K562 (cell line): ENCODE measurements at regions not wholly inside any gene's neighbourhood (a gene's known extent, or its start where the extent isn't known, plus 50 kb on each side); places are given as distances from the start of the nearest gene placed in this dataset.

ENCODE experiments used
- ATAC-seq: fragments of 200-7000 bp; cut with Tn5 transposase; 3 replicates; pipeline ENCODE4 v1.9.1; 2020; ENCODE audit warnings: moderate library complexity
- BruUV-seq: library from RNA; stranded (reverse); fragments of 400-500 nt; replicated peaks from 2 replicates; lab custom pipeline; 2021; lab: Mats Ljungman, UMichigan
- CTCF ChIA-PET: fragments of 300-600 bp; formaldehyde crosslinking; extraction: SDS; loops from one replicate; lab custom pipeline; 2021; ENCODE audit warnings: low intra/inter-chr PET ratio; lab: Yijun Ruan, JAX
- POLR2A ChIA-PET: fragments of 300-600, 350-650 bp; sonication (Branson Sonifier 250); formaldehyde crosslinking; extraction: SDS; loops from one replicate; lab custom pipeline; 2021; ENCODE audit warnings: antibody characterized with exemption, inconsistent platforms; lab: Yijun Ruan, JAX
- DNase-seq, 4 experiments: peaks; one replicate each; pipeline versions ENCODE4 v3.0.0 to v3.0.0-alpha.2; 2011 to 2018; ENCODE audit warnings: low spot score in 3 of 4, mixed read lengths in 3 of 4; ENCODE audit errors: extremely low read depth in 1 of 4
- FAIRE-seq: peaks from 2 replicates; lab custom pipeline; 2011; peaks lifted over from hg19 to GRCh38; lab: Jason Lieb, UNC
- H2AFZ ChIP-seq: 2 replicates; pipeline ENCODE4 v1.6.0; 2011; ENCODE audit warnings: low read depth, low read length, control low read depth, inconsistent platforms
- H3K27ac ChIP-seq: fragments of 200-600 bp; 3 replicates; pipeline ENCODE4 v1.8.0; 2011; ENCODE audit warnings: low read depth, mild to moderate bottlenecking, control low read depth, inconsistent platforms, low read length, moderate library complexity, mixed read lengths; ENCODE audit errors: extremely low read depth
- H3K27me3 ChIP-seq, 2 experiments: fragments of 300-600 bp in 1 of 2; 2 replicates in 1 of 2; 3 replicates in 1 of 2; pipeline versions ENCODE4 v1.6.0 to v1.8.0; 2011; ENCODE audit warnings: inconsistent platforms in 2 of 2, low read length in 2 of 2, mild to moderate bottlenecking in 1 of 2, mixed read lengths in 1 of 2, moderate library complexity in 1 of 2; ENCODE audit not compliant: control insufficient read depth in 2 of 2, insufficient read depth in 2 of 2
- H3K36me3 ChIP-seq: fragments of 300-600 bp; 3 replicates; pipeline ENCODE4 v1.8.0; 2011; ENCODE audit warnings: mild to moderate bottlenecking, low read length, inconsistent platforms; ENCODE audit not compliant: control insufficient read depth, insufficient read depth
- H3K4me1 ChIP-seq, 2 experiments: fragments of 200-600 bp in 1 of 2; replicated peaks in 1 of 2; 2 replicates in 1 of 2; 3 replicates in 1 of 2; pipeline versions ENCODE4 v1.5.1 to v1.8.0; 2011; ENCODE audit warnings: inconsistent platforms in 2 of 2, low read length in 2 of 2, mild to moderate bottlenecking in 1 of 2, mixed read lengths in 1 of 2, moderate library complexity in 1 of 2; ENCODE audit not compliant: control insufficient read depth in 2 of 2, insufficient read depth in 2 of 2
- H3K4me2 ChIP-seq: 2 replicates; pipeline ENCODE4 v1.6.1; 2011; ENCODE audit warnings: low read length, control low read depth, inconsistent platforms, mixed read lengths; ENCODE audit not compliant: insufficient read depth
- H3K4me3 ChIP-seq: fragments of 200-600 bp; sonication (generic), shearing (Covaris generic); 2 replicates; pipeline ENCODE4 v1.5.1; 2016; ENCODE audit warnings: control low read depth, inconsistent platforms
- H3K79me2 ChIP-seq: fragments of 200-600 bp; 3 replicates; pipeline ENCODE4 v1.8.0; 2011; ENCODE audit warnings: low read length, inconsistent platforms; ENCODE audit not compliant: control insufficient read depth, insufficient read depth
- H3K9ac ChIP-seq, 2 experiments: 2 replicates each; pipeline versions ENCODE4 v1.6.0 to v1.6.1; 2011; ENCODE audit warnings: low read depth in 2 of 2, low read length in 2 of 2, control low read depth in 1 of 2, inconsistent platforms in 1 of 2, mild to moderate bottlenecking in 1 of 2, mixed read lengths in 1 of 2; ENCODE audit not compliant: insufficient read depth in 1 of 2
- H3K9me1 ChIP-seq: one replicate; pipeline ENCODE4 v1.6.0; 2011; ENCODE audit warnings: inconsistent platforms, mild to moderate bottlenecking, low read length, moderate library complexity; ENCODE audit not compliant: control insufficient read depth, insufficient read depth
- H3K9me3 ChIP-seq: replicated peaks from 2 replicates; pipeline ENCODE4 v1.5.1; 2011; ENCODE audit warnings: low read depth, low read length, inconsistent platforms; ENCODE audit not compliant: control insufficient read depth, insufficient read depth
- H4K20me1 ChIP-seq: replicated peaks from 2 replicates; pipeline ENCODE4 v1.6.1; 2011; ENCODE audit warnings: low read length, inconsistent platforms, mixed read lengths; ENCODE audit not compliant: control insufficient read depth, insufficient read depth
- BMI1 ChIP-seq: fragments of 150-350 bp; IDR thresholded peaks from 2 replicates; pipeline ENCODE4 v1.6.1; 2014; ENCODE audit warnings: low read length
- HDAC8 ChIP-seq: fragments of 450-650 bp; IDR thresholded peaks from 2 replicates; pipeline ENCODE4 v1.6.1; 2016; ENCODE audit warnings: mild to moderate bottlenecking, missing genetic modification characterization, moderate library complexity, missing compliant biosample characterization
- JUN ChIP-seq, 2 experiments: sonication (generic) in 1 of 2; formaldehyde crosslinking in 1 of 2; IDR thresholded peaks; 2 replicates each; pipeline versions ENCODE4 v1.6.1 to v1.8.0; 2012 to 2022; ENCODE audit warnings: borderline replicate concordance in 2 of 2, mild to moderate bottlenecking in 2 of 2, improper control_type of control experiment in 1 of 2, low read depth in 1 of 2, low read length in 1 of 2, missing genetic modification reagents in 1 of 2
- TAL1 ChIP-seq: fragments of 450-650 bp; IDR thresholded peaks from 2 replicates; pipeline ENCODE4 v1.6.1; 2016; ENCODE audit warnings: mild to moderate bottlenecking
- ZBED1 ChIP-seq: IDR thresholded peaks from 2 replicates; pipeline ENCODE4 v1.6.1; 2014
- WGBS: fragments of 100-300 bp; shearing (Covaris generic); methylation state at CpG from one replicate; pipeline ENCODE4 v1.1.6; 2016; ENCODE audit warnings: low coverage, mixed read lengths; ENCODE audit not compliant: insufficient coverage; ENCODE audit errors: missing lambda C conversion rate; 5-methylcytosine and 5-hydroxymethylcytosine counted together
- in situ Hi-C: fragments of 300-500 bp; cut with MboI; formaldehyde crosslinking; loops from 4 replicates; pipeline ENCODE4 v1.15.0; 2018; ENCODE audit warnings: inconsistent platforms, mixed read lengths
- intact Hi-C: fragments of 100-400 bp; cut with micrococcal nuclease; formaldehyde crosslinking; loops from 2 replicates; pipeline ENCODE4 v1.14.2; 2022
- TF ChIP-seq, protein P1 (sequence below): fragments of 200-600 bp; sonication (generic); IDR thresholded peaks from one replicate; pipeline ENCODE4 v1.6.1; 2012; ENCODE audit warnings: mild to moderate bottlenecking, low read depth, low read length, inconsistent platforms
- TF ChIP-seq, protein P2 (sequence below): fragments of 250-450 bp; sonication (Bioruptor Pico); IDR thresholded peaks from 2 replicates; pipeline ENCODE4 v1.5.0; 2021

DNA sequence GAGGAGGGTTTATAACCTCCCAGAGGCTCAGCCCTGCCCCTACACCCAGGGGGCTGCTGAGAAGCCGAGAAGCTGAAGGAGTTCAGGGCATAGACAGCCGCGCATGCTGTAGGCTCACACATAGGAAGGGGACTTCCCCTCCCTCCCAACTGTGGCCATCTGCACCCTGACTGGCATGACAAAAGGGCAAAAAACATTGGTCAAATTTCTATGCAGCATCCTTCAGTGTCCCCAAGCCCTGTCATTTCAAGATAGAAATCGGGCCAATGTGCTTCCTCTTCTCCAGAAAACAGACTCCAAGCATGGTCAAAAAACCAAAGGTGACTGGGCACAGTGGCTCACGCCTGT is 55.9 kb upstream of the MYL10 start:
- in situ Hi-C loops: no loop called here

More for the DNA sequence above, 55.9 kb upstream of the MYL10 start:
- peaks cover 0 to 8% of the 10 kb centered on the region in 2 experiments; a peak in 1 of 5 replicates for H3K27me3 ChIP-seq
- 2% methylated on average over 5 of the region's 5 CpGs for WGBS
- TF ChIP-seq HDAC8 (tag) (no peak), ZBED1 (no peak), TAL1 (no peak), JUN (IDR thresholded peaks at IDR 0.05; ENCODE audit: borderline replicate concordance, low read depth, low read length) (no peak), JUN (CRISPR knock-in tag; IDR thresholded peaks at IDR 0.05; ENCODE audit: borderline replicate concordance) (no peak), BMI1 (no peak)
- TF ChIP-seq, protein P1, sequence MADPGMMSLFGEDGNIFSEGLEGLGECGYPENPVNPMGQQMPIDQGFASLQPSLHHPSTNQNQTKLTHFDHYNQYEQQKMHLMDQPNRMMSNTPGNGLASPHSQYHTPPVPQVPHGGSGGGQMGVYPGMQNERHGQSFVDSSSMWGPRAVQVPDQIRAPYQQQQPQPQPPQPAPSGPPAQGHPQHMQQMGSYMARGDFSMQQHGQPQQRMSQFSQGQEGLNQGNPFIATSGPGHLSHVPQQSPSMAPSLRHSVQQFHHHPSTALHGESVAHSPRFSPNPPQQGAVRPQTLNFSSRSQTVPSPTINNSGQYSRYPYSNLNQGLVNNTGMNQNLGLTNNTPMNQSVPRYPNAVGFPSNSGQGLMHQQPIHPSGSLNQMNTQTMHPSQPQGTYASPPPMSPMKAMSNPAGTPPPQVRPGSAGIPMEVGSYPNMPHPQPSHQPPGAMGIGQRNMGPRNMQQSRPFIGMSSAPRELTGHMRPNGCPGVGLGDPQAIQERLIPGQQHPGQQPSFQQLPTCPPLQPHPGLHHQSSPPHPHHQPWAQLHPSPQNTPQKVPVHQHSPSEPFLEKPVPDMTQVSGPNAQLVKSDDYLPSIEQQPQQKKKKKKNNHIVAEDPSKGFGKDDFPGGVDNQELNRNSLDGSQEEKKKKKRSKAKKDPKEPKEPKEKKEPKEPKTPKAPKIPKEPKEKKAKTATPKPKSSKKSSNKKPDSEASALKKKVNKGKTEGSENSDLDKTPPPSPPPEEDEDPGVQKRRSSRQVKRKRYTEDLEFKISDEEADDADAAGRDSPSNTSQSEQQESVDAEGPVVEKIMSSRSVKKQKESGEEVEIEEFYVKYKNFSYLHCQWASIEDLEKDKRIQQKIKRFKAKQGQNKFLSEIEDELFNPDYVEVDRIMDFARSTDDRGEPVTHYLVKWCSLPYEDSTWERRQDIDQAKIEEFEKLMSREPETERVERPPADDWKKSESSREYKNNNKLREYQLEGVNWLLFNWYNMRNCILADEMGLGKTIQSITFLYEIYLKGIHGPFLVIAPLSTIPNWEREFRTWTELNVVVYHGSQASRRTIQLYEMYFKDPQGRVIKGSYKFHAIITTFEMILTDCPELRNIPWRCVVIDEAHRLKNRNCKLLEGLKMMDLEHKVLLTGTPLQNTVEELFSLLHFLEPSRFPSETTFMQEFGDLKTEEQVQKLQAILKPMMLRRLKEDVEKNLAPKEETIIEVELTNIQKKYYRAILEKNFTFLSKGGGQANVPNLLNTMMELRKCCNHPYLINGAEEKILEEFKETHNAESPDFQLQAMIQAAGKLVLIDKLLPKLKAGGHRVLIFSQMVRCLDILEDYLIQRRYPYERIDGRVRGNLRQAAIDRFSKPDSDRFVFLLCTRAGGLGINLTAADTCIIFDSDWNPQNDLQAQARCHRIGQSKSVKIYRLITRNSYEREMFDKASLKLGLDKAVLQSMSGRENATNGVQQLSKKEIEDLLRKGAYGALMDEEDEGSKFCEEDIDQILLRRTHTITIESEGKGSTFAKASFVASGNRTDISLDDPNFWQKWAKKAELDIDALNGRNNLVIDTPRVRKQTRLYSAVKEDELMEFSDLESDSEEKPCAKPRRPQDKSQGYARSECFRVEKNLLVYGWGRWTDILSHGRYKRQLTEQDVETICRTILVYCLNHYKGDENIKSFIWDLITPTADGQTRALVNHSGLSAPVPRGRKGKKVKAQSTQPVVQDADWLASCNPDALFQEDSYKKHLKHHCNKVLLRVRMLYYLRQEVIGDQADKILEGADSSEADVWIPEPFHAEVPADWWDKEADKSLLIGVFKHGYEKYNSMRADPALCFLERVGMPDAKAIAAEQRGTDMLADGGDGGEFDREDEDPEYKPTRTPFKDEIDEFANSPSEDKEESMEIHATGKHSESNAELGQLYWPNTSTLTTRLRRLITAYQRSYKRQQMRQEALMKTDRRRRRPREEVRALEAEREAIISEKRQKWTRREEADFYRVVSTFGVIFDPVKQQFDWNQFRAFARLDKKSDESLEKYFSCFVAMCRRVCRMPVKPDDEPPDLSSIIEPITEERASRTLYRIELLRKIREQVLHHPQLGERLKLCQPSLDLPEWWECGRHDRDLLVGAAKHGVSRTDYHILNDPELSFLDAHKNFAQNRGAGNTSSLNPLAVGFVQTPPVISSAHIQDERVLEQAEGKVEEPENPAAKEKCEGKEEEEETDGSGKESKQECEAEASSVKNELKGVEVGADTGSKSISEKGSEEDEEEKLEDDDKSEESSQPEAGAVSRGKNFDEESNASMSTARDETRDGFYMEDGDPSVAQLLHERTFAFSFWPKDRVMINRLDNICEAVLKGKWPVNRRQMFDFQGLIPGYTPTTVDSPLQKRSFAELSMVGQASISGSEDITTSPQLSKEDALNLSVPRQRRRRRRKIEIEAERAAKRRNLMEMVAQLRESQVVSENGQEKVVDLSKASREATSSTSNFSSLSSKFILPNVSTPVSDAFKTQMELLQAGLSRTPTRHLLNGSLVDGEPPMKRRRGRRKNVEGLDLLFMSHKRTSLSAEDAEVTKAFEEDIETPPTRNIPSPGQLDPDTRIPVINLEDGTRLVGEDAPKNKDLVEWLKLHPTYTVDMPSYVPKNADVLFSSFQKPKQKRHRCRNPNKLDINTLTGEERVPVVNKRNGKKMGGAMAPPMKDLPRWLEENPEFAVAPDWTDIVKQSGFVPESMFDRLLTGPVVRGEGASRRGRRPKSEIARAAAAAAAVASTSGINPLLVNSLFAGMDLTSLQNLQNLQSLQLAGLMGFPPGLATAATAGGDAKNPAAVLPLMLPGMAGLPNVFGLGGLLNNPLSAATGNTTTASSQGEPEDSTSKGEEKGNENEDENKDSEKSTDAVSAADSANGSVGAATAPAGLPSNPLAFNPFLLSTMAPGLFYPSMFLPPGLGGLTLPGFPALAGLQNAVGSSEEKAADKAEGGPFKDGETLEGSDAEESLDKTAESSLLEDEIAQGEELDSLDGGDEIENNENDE: no peak
- TF ChIP-seq, protein P2, sequence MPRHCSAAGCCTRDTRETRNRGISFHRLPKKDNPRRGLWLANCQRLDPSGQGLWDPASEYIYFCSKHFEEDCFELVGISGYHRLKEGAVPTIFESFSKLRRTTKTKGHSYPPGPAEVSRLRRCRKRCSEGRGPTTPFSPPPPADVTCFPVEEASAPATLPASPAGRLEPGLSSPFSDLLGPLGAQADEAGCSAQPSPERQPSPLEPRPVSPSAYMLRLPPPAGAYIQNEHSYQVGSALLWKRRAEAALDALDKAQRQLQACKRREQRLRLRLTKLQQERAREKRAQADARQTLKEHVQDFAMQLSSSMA (CRISPR knock-in tag): no peak
- TF ChIP-seq, all 486 proteins: peak for 0
- H3K9ac ChIP-seq: peak overlapping the region in 1 of 2 experiments; percentile 57; a peak in 1 of 4 replicates
- CTCF ChIA-PET: no interaction called here
- DNase-seq: no peak
- H3K36me3 ChIP-seq: no peaks in the 10 kb centered on the region
- no peaks in the 10 kb centered on the region for H3K9me1 ChIP-seq
- no peak for ATAC-seq
- H4K20me1 ChIP-seq: no peaks in the 10 kb centered on the region
- no peaks in the 10 kb centered on the region for H3K79me2 ChIP-seq
- no peak overlapping the region for H3K4me3 ChIP-seq
- no peak overlapping the region for H2AFZ ChIP-seq
- H3K27ac ChIP-seq: no peak overlapping the region
- H3K4me2 ChIP-seq: no peak overlapping the region
- POLR2A ChIA-PET: interaction anchor here (0.6 kb wide), 1 partner anchor 176 kb away, joined by 3 read pairs; no protein-coding TSS in a partner anchor
- no TSS peak for BruUV-seq
- intact Hi-C loops: loop anchor here (5.0 kb wide), 1 partner anchor 587 kb away; no protein-coding TSS in a partner anchor
- FAIRE-seq: no peak
- no peaks in the 10 kb centered on the region for H3K9me3 ChIP-seq
- H3K4me1 ChIP-seq: peaks cover 5 to 12% of the 10 kb centered on the region in 2 experiments; a peak in 3 of 5 replicates
